ENCODE measurements at regions not wholly inside any gene's neighbourhood (a gene's known extent, or its start where the extent isn't known, plus 50 kb on each side); places are given as distances from the start of the nearest gene placed in this dataset.

GRCh38 chr5:13552361-13552760 lies 392.1 kb downstream of the DNAH5 start:
- no peak for TF ChIP-seq CTCF (IDR thresholded peaks at IDR 0.05)
- no peak for TF ChIP-seq POLR2A (IDR thresholded peaks at IDR 0.05)

Data from breast epithelium (tissue), 3 donors.